GM23248 (cell line): ENCODE measurements at regions not wholly inside any gene's neighbourhood (a gene's known extent, or its start where the extent isn't known, plus 50 kb on each side); places are given as distances from the start of the nearest gene placed in this dataset.

ENCODE experiments used
- EZH2 ChIP-seq: fragments of 200-600 bp; sonication (generic); IDR thresholded peaks from 2 replicates; pipeline ENCODE4 v1.6.1; 2018; ENCODE audit warnings: antibody characterized with exemption, mild to moderate bottlenecking; ENCODE audit not compliant: insufficient read depth, poor library complexity, severe bottlenecking
- EZH2phosphoT487 ChIP-seq: fragments of 200-600 bp; sonication (generic); IDR thresholded peaks from 2 replicates; pipeline ENCODE4 v1.6.1; 2018; ENCODE audit warnings: antibody characterized with exemption, moderate library complexity, mild to moderate bottlenecking, low read depth; ENCODE audit not compliant: insufficient read depth

DNA sequence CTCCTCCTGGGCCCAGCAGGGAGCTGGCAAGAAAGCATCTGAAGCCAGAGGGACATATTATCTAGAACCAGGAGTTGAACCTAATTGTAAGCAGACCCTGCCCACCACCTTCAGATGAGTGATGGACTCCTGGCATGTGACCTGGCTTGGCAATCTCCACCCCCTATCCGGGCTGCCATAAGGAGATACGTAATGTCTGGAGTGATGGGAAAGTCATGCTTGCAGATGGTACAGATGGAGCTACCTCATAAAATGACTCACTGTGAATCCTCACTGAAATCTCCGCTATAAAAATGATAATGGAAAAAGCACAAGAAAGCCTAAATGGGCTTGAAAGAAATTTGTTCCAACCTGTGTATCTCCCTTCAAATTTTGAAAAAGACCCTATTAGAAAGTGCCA lies 157.5 kb downstream of the DMRT2 start:
- TF ChIP-seq EZH2phosphoT487 (no peak), EZH2 (no peak)
